Tibial nerve (tissue), 3 donors: ENCODE measurements at regions not wholly inside any gene's neighbourhood (a gene's known extent, or its start where the extent isn't known, plus 50 kb on each side); places are given as distances from the start of the nearest gene placed in this dataset.

Experiments used
- POLR2A ChIP-seq, 2 donors: fragments of 450-650 bp; IDR thresholded peaks; one replicate each; pipeline ENCODE4 v1.6.1; 2017; ENCODE audit warnings: antibody characterized with exemption in 2 of 2, mild to moderate bottlenecking in 2 of 2, moderate library complexity in 2 of 2
- TF ChIP-seq, protein P1 (sequence below), 5 experiments: fragments of 200-600 bp in 3 of 5; fragments of 450-650 bp in 2 of 5; sonication (generic) in 3 of 5; IDR thresholded peaks; one replicate each; pipeline ENCODE4 v1.5.1; 2016 to 2019; ENCODE audit warnings: antibody characterized with exemption in 5 of 5, mild to moderate bottlenecking in 3 of 5, moderate library complexity in 2 of 5

DNA sequence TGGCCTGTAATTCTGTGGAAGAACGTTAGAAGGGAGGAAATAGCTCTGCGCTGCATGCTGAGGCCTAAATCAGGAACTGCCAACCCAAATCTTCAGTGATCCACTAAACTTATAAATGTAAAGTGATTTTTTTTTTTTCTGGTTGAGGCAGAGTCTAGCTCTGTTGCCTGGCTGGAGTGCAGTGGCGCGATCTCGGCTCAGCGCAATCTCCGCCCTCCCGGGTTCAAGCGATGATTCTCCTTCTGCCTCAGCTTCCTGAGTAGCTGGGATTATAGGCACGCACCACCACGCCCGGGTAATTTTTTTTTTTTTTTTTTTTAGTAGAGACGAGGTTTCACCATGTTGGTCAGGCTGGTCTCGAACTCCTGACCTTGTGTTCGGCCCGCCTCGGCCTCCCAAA, 717.4 kb upstream of the FAM174A start:
- TF ChIP-seq, protein P1, sequence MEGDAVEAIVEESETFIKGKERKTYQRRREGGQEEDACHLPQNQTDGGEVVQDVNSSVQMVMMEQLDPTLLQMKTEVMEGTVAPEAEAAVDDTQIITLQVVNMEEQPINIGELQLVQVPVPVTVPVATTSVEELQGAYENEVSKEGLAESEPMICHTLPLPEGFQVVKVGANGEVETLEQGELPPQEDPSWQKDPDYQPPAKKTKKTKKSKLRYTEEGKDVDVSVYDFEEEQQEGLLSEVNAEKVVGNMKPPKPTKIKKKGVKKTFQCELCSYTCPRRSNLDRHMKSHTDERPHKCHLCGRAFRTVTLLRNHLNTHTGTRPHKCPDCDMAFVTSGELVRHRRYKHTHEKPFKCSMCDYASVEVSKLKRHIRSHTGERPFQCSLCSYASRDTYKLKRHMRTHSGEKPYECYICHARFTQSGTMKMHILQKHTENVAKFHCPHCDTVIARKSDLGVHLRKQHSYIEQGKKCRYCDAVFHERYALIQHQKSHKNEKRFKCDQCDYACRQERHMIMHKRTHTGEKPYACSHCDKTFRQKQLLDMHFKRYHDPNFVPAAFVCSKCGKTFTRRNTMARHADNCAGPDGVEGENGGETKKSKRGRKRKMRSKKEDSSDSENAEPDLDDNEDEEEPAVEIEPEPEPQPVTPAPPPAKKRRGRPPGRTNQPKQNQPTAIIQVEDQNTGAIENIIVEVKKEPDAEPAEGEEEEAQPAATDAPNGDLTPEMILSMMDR (IDR thresholded peaks at IDR 0.05): no peak
- no peak for TF ChIP-seq POLR2A (IDR thresholded peaks at IDR 0.05)
